D341Med (cell line): ENCODE measurements at regions not wholly inside any gene's neighbourhood (a gene's known extent, or its start where the extent isn't known, plus 50 kb on each side); places are given as distances from the start of the nearest gene placed in this dataset.

ENCODE experiments used
- DNase-seq: peaks from one replicate; pipeline ENCODE4 v3.0.0; 2012; ENCODE audit warnings: low spot score

DNA sequence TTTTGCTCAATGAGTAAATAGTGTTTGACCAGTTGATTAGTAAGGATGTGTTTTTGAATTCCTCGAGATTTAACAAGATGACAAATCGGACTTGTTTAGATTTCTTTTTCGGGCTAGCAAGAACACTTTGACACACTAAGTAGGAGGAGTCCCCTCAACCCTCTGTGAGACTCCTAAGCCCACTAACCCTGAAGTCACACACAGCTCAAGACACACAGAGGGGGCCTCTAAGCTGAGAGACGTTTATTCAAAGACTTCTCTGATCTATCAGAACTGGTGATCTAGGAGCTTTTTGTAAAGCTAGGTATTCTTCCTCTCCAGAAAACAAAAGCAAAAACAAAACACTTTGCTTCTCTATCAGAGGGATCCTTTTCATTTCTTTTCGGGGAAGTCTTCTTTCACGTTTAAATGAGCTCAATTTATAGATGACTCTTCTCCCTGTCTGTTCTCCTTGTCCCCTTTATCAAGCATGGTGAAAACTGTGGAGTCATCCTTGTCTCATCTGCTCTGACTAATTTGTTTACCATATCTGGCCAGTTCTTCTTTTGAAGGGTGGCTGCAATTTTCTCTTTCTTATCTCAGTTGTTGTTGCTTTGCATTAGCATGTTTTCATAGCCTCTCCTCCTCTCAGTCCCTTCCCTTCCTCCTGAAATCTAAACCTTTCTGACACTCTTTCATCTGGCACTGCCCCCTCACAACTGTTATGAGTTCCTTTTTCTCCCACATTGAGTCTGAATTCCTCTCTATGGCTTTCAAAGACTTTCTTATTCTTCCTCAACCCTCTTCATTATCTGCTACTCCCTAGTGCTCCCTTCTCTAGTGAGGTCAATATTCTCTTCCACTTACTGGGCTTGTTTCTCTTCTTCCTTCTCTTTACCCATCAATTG is 68.5 kb upstream of the RAI14 start:
- DNase-seq = no peak

DNA sequence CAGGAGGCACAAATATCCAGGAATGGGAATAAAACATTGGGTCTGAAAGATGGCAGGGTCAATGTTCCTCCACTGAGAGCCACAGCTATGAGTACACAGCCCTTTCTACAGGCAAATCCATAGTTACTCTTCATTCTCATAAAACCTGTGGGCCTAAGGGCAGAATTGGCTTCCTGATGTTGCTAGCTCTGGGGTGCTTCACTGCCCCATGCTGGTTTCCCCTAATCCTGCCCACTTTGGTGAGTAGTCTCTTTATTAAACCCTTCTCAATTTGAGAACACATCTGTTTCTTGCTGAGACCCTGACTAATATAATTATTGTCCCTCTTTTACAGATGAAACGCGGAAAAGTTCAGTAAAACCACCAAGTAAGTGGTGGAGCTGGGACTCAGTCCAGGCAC is 66.3 kb upstream of the RAI14 start:
- no peak for DNase-seq

GRCh38 chr5:34591723-34592122 is 64.4 kb upstream of the RAI14 start:
- DNase-seq = no peak

GRCh38 chr5:34597034-34598027 is 58.8 kb upstream of the RAI14 start:
- DNase-seq = no peak

DNA sequence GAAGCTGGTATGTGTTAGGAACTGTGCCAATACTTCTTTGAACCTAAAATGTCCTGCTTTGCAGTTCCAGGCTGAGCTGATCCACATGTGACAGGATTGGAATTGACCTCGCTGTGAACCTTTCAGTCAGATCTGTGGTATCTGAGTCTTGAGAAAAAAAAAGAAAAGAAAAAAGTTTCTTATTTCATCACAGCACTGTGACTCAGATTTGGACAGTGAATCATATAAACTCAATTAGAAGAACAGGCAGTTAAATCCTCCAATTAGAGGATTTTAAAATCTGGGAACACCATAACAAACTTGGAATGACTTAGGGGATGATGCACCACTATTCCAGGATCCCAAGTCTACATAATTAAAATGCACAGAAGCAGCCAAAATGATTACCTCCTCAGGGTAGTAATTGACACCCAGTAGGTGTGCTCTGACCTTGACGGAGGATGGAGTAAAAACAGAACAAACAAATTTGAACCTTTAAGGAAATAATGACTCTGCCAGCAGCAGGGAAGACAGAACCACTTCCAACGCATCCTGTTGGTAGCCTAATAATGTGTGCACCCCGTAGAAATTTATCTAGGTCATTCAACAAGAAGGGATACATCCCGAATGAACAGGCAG is 57.8 kb upstream of the RAI14 start:
- no peak for DNase-seq

- DNase-seq = no peak
Measured at GRCh38 chr5:34599471-34600117, 56.5 kb upstream of the RAI14 start.

DNA sequence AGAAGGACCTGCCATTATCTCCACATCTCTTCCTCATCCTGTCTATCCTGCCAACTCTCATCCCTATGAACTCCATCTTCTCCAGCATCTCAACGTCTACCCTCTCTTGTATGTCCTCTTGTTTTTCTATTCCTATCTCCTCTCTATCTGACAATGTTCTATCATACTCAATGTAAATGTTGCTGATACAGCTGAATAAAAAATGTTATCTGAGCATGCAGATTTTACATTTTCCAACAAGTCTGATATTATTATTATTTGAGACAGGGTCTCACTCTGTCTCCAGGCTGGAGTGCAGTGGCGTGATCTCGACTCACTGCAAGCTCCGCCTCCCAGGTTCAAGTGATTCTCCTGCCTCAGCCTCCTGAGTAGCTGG is 56.0 kb upstream of the RAI14 start:
- no peak for DNase-seq

- DNase-seq = no peak
Measured at GRCh38 chr5:34603378-34603777, 52.8 kb upstream of the RAI14 start.

- DNase-seq = no peak
Measured at GRCh38 chr5:34604119-34604675, 51.9 kb upstream of the RAI14 start.

- no peak for DNase-seq
Measured at GRCh38 chr5:34606101-34606500, 50.0 kb upstream of the RAI14 start.
